C1 segment of cervical spinal cord (tissue), 14 donors: ENCODE measurements at regions not wholly inside any gene's neighbourhood (a gene's known extent, or its start where the extent isn't known, plus 50 kb on each side); places are given as distances from the start of the nearest gene placed in this dataset.

Experiments used
- DNase-seq, 14 donors: peaks; one replicate each; lab custom pipeline; 2025; lab: John Stamatoyannopoulos, UW

- no peak for DNase-seq
These were observed 78.5 kb downstream of the RPLP1 start for GRCh38 chr15:69530991-69531664.

- DNase-seq = no peak
These were observed 79.0 kb downstream of the RPLP1 start for GRCh38 chr15:69531665-69532027.

DNA sequence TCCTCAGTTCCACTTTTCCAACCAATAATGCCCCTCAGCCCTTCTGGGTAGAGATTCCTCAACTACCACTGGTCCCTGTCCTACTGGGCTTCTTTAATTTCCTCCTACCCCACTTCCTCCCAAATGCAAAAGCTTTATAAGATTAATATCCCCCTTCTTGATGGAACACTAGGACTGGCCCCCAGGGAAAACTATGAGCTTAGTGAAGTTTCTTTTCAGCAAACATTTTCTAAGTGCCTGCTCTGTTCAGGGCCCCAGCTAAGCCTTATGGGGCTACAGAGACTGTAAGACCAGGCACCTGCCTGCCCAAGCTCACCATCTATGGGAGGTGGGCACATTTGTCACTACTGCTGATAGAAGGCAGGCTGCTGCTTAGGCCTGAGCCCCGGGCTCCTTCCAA, 79.4 kb downstream of the RPLP1 start:
- DNase-seq = no peak

GRCh38 chr15:69532856-69533255, 80.2 kb downstream of the RPLP1 start:
- DNase-seq = no peak

DNA sequence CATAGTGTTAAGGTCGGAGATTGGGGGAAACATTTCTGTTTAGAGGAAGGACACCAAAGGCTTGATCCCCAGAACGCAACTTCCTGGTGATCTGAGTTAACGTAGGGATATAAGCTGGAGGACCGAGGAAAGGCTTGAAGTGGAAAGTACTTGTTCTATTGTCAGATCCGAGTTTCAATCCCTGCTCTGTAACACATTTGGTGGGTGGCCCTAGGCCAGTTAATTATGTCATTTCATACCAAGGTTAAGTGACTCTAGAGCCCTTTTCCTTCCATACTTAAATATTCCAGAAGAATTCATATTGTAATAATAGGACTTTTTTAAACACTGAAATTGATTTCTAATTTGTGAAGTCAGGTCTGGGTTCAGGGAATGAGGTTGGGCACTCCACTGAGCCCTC, 80.9 kb downstream of the RPLP1 start:
- no peak for DNase-seq

DNA sequence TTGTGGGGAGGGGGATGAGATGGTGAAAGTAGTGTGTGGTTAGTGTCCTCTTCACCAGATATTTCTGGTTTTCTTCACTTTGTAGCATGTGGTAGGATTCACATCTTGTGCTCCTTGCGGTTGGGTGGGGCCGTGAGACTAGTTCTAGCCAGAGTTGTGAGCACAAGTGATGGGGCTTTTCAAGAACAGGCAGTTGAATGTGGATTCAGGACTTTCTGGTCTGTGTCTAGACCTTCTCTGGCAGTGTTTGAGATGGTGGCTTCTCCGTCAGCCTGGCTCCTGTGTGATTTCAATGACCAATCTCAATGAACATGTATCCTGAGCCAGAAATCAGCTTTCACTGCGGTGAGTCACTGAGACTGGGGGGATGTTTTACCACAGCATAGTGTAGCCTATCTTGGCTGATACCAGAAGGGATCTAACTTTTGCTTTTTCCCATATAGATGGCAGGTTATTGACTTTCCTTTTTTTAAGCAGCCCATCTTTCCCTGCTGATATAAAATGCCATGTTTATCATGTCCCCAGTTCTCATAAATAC, 82.6 kb downstream of the RPLP1 start:
- no peak for DNase-seq

GRCh38 chr15:69535998-69536397, 83.4 kb downstream of the RPLP1 start:
- DNase-seq = no peak

DNA sequence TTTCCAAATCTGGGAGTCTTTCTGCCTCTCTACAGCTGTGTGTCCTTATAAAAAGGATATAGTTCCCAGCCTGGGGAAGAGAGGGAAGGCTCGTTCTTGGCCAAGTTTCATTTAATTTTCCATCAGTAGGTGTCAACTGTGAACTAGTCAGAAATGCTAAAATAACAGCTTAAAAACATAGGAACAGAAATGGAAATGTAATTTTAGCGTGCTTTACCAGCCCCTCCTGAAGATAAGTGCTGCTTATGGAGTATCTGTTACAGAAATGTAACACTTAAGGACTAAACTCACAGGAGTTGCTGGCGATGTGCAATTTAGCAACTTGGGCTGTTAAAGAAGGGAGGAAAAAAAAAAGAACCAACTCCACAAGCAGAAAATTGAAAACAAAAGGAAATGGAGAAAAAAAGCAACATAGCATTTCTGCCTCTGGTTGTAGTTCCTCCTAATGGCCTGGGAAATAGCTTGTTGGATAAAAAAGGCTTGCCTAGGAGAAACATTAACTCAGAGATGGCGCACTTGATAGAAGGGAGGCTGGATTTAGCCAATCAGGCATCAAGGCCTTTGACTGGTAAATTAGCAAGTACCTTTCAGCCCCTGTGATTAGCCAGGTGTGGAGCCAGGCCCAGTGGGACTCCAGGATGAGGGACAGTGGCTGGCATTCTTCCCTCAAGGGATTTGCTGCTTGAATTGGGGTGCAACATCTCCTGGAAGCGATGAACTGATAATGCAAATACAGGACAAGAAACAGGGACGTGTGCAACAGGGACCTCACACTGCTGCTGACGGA, 84.3 kb downstream of the RPLP1 start:
- DNase-seq = no peak

DNA sequence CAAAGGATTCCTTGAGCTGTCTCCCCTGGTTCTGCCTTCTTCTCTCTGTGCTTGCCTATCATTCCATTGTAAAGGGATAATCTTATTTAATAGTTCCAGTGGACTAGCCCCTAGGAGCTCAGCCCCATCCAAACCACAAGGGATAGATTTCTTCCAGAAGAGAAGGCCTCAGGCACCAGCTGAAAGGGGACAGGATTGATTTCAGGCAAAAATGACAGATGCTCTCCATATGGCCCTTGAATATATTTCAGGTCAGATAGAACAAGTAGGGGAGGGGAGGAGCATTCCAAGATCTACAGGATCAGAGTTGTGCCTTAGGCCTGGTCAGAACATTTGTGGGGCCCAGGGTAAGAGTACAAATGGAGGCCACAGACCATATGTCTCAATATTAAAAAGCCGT, 85.3 kb downstream of the RPLP1 start:
- no peak for DNase-seq

DNA sequence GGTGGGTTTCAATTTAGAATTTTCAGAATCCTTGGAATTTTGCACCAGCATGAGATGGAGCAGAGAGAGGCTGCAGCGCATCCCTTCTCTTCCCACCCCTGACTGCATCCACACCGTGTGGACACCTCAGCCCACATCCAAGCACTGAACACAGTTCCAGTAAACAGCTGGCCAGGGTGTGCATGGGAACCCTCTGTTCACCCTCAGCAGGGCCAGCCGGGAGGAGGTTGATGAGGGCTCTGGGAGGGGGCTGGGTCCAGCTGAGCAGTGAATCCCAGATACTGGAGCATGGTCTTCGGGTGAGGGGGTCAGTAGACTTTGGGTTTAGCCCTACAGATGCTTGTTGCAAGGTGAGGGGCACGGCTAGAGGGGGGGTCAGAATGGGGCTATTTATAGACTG, 85.8 kb downstream of the RPLP1 start:
- no peak for DNase-seq

DNA sequence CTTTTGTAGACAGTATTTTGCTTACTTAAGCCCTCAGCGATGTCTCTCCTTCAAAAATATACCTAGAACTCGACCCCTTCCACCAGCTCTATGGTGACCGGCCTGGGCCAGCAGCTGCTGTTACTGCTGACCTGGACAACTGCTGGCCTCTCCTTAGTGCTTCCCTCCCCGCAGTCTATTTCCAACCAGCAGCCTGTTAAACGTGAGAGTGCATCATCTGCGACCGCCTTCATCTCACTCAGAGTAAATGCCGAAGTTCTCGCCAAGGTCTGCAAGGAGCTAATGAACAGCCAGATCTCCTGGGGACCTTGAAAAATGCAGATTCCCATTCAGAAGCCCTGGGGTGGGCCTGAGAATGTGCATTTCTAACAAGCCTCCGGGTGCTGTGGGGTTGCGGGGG, 86.7 kb downstream of the RPLP1 start:
- DNase-seq = no peak

- peak in 2 of 14 donors; percentile 9 to 61 for DNase-seq
These were observed 88.0 kb downstream of the RPLP1 start for GRCh38 chr15:69540622-69541021.

DNA sequence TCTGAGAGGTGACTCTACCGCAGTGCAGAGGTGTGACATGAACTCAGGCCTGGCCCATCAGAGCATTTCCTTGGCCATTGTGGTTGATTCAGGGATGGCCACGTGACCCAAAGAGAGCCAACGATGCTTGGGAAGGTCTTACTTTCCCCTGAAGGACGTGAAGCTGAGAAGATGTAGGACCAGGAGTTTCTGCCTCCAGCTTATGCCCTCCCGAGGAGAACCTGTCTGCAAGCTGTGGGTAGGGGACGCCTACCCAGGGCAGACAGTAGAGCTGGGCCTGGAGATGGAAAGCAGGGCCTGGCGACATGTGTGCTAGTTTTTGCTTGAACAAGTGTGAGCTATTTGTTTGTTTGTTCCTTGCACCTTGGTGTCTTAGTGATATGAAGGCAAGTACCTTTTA, 89.4 kb downstream of the RPLP1 start:
- DNase-seq = no peak

GRCh38 chr15:69543681-69544364, 91.2 kb downstream of the RPLP1 start:
- no peak for DNase-seq

DNA sequence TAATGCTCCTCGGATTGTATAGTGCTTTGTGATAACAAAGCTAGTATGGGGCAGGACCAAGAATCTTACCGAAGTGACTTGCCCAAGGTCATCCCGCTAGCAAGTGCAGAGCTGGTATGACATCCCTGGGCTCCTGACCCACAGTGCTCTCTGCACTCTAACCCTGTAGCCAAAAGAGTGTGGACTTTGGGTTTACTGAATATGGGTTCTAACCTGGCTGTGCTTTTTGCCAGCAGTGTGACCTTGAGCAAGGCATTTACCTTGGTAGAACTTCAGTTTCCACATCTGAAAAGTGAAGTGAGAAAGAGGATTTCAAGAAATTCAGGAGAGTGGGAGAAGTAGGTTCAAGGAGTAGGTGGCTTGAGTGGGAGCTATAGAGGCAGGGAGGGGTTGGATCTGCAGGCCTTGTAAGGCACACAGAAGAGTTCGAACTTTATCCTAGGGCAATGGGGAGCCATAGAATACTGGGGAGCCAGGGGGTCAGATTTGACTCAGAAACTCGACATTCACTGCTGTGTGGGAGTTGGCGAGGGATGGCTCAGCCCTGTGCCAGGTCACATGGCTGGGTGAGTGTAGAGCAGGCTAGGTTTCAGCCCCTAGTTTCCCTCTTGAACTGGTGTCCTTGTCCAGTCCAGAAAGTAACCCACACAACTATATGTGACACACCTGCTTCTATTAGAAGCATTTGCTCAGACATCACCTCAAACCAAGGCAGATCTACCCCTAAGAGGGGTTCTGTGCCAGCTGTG, 91.9 kb downstream of the RPLP1 start:
- DNase-seq = no peak

DNA sequence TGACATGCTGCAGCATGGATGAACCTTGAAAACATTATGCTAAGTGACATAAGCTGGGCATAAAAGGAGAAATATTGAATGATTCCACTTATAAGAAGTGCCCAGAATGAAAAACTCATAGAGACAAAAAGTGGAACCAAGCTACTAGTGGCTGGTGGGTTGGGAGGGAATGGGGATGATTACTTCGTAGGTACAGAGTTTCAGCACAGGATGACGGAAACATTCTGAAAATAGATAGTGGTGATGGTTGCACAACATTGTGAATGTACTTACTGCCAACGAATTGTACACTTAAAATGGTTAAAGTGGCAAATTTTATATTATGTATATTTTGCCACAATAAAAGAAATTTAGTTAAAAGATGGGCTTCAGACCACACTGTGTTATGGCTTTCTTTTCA, 93.6 kb downstream of the RPLP1 start:
- DNase-seq = no peak

GRCh38 chr15:69548395-69549180, 96.0 kb downstream of the RPLP1 start:
- no peak for DNase-seq

DNA sequence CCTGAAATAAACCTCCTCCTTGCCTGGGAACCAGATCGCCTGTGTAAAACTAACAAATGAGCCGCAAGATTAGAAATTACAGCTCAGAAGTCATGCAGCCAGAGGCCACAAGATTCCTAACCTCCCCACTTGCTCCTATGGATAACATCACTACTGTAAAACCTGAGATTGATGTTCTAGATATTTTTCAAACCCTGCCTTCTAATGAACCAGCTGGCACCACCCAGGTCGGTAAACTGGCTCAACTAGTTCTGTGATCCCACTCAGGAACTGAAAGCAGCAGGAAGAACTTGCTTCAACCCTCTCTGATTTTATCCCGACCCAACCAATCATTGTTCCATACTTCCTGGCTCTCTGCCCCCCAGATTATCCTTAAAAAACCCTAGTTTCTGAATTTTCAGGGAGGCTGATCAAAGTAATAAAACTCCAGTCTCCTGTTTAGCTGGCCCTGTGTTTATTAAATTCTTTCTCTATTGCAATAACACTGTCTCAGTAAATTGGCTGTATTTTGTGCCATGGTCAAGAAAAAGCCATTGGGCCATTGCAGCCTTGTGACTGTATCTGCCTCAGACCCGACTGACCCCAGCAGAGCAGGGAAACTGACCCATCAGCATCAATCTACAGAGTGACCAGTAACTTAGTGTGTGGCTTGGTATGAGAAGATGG, 98.9 kb downstream of the RPLP1 start:
- DNase-seq = no peak

GRCh38 chr15:69552057-69552815, 99.6 kb downstream of the RPLP1 start:
- no peak for DNase-seq

- DNase-seq = no peak
These were observed 101.1 kb downstream of the RPLP1 start for GRCh38 chr15:69553686-69554085.
